Transverse colon (tissue), 4 donors: ENCODE measurements at regions not wholly inside any gene's neighbourhood (a gene's known extent, or its start where the extent isn't known, plus 50 kb on each side); places are given as distances from the start of the nearest gene placed in this dataset.

Source experiments
- DNase-seq: peaks from one replicate; pipeline ENCODE4 v3.0.0-alpha.2; 2019
- H3K27ac ChIP-seq, 4 donors: fragments of 200-600 bp; sonication (generic); 2 replicates each; pipeline ENCODE4 v1.5.1; 2016 to 2018; ENCODE audit warnings: inconsistent platforms in 4 of 4
- H3K27me3 ChIP-seq: fragments of 200-600 bp; sonication (generic); 2 replicates; pipeline ENCODE4 v1.5.1; 2017; ENCODE audit warnings: inconsistent platforms
- H3K36me3 ChIP-seq, 4 donors: fragments of 200-600 bp; sonication (generic); 2 replicates each; pipeline ENCODE4 v1.5.1; 2017 to 2019; ENCODE audit warnings: inconsistent platforms in 4 of 4
- H3K4me1 ChIP-seq, 4 donors: fragments of 200-600 bp; sonication (generic); 2 replicates each; pipeline ENCODE4 v1.5.1; 2017 to 2020; ENCODE audit warnings: inconsistent platforms in 4 of 4
- H3K4me3 ChIP-seq, 4 donors: fragments of 200-600 bp; sonication (generic); 1 replicate in 1 of 4; 2 replicates in 3 of 4; pipeline versions ENCODE4 v1.5.1 to v1.6.1; 2017 to 2019; ENCODE audit warnings: inconsistent platforms in 4 of 4
- H3K9me3 ChIP-seq, 2 donors: fragments of 200-600 bp; sonication (generic); 2 replicates each; pipeline ENCODE4 v1.5.1; 2017 to 2019; ENCODE audit warnings: inconsistent platforms in 2 of 2
- CTCF ChIP-seq, 5 experiments: fragments of 200-600 bp in 3 of 5; fragments of 450-650 bp in 2 of 5; sonication (generic) in 3 of 5; IDR thresholded peaks; 1 replicate in 2 of 5; 2 replicates in 3 of 5; pipeline ENCODE4 v1.5.1; 2016 to 2017; ENCODE audit warnings: antibody characterized with exemption in 5 of 5, inconsistent platforms in 3 of 5, mild to moderate bottlenecking in 2 of 5, moderate library complexity in 1 of 5
- EP300 ChIP-seq: sonication (generic); formaldehyde crosslinking; IDR thresholded peaks from one replicate; pipeline ENCODE4 v1.6.1; 2017; ENCODE audit warnings: antibody characterized with exemption, low read depth
- POLR2A ChIP-seq: fragments of 450-650 bp; IDR thresholded peaks from one replicate; pipeline ENCODE4 v1.6.1; 2016; ENCODE audit warnings: antibody characterized with exemption, mild to moderate bottlenecking, moderate library complexity
- POLR2AphosphoS5 ChIP-seq, 3 donors: sonication (generic); formaldehyde crosslinking; IDR thresholded peaks; one replicate each; pipeline ENCODE4 v1.6.1; 2016; ENCODE audit warnings: antibody characterized with exemption in 3 of 3
- WGBS, 2 donors: methylation state at CpG; one replicate each; pipeline ENCODE4 v1.1.5; 2018; ENCODE audit warnings: low coverage in 1 of 2; 5-methylcytosine and 5-hydroxymethylcytosine counted together
- in situ Hi-C, 4 donors: fragments of 200-750 bp; cut with MboI; loops; one replicate each; pipeline versions ENCODE4 v1.15.0 to v1.15.1; 2017; ENCODE audit warnings: low sequenced_read_pairs in 3 of 4, low pct_ligation_motif_present in 1 of 4, low pct_unique_long_range_greater_than_20kb in 1 of 4
- intact Hi-C: fragments of 100-400 bp; cut with DNase I; formaldehyde crosslinking; loops from one replicate; pipeline ENCODE4 v1.15.1; 2023; ENCODE audit warnings: low total_unique reads

DNA sequence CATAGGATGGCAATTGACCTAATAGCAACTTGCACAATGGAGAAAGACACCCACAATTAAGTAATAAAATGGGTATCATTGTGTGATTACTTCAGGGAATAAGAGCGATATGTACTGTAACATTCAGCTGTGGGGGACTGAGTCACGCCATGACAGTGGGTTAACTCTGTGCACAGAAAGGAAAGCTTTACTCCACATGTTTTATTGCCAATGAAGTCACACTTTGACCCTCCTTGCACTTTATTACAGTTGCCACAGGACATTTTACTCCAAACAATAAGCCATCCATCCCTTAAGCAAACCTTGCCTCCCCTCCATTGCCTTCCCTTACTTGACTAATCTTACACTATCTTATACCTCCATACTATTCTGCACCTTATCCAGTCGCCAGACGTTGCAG is 403.1 kb downstream of the VRK1 start:
- 64 to 79% methylated on average over 4 of the region's 4 CpGs for WGBS, 2 donors
- no peaks in the 10 kb centered on the region for H3K4me1 ChIP-seq
- no peak overlapping the region for H3K27ac ChIP-seq
- in situ Hi-C loops, result no loop called here
- H3K27me3 ChIP-seq, result no peaks in the 10 kb centered on the region
- TF ChIP-seq POLR2AphosphoS5 (IDR thresholded peaks at IDR 0.05), result no peak
- TF ChIP-seq CTCF (IDR thresholded peaks at IDR 0.05), result no peak
- no peak for TF ChIP-seq EP300
- no peak overlapping the region for H3K4me3 ChIP-seq
- intact Hi-C loops, result loop anchor here (10.0 kb wide), 1 partner anchor 1825 kb away; no protein-coding TSS in a partner anchor
- H3K9me3 ChIP-seq, result no peaks in the 10 kb centered on the region
- no peak for DNase-seq
- no peaks in the 10 kb centered on the region for H3K36me3 ChIP-seq

DNA sequence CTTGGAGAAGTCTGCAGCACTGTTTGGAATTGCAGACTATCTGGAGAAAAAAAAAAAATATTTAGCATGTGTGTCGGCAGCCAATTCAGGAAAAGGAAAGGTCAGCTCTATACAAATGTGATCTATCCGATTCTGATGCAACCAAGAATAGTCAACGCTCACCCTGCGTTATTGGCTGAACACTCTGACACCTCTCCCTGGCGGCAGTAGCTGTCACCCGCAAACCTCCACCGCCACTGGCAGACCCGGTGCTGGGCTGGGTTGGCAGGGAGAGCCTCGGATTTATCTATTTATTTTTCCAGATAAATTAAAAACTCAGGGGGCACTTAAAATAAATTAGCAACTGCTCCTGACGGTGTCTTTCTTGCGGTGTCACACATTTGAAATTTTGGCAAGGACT is 409.7 kb downstream of the VRK1 start:
- 75 to 90% methylated on average over 7 to 11 of the region's 11 CpGs for WGBS, 2 donors
- intact Hi-C loops, result loop anchor here (10.0 kb wide), 1 partner anchor 1832 kb away; no protein-coding TSS in a partner anchor

GRCh38 chr14:97210202-97210601 is 413.0 kb downstream of the VRK1 start:
- Histone ChIP-seq H3K4me3 (no peak overlapping the region), H3K36me3 (no peaks in the 10 kb centered on the region), H3K9me3 (no peaks in the 10 kb centered on the region), H3K4me1 (no peaks in the 10 kb centered on the region), H3K27ac (no peak overlapping the region), H3K27me3 (peaks cover 3% of the 10 kb centered on the region)
- intact Hi-C loops (no loop called here), in situ Hi-C loops (no loop called here)
- no peak for DNase-seq
- WGBS, 2 donors, result 56 to 88% methylated on average over 1 of the region's 1 CpG
- no peak for TF ChIP-seq EP300
- TF ChIP-seq POLR2AphosphoS5 (IDR thresholded peaks at IDR 0.05), result no peak

More for the DNA sequence above, 409.7 kb downstream of the VRK1 start:
- Histone ChIP-seq H3K9me3 (no peaks in the 10 kb centered on the region), H3K4me3 (no peak overlapping the region), H3K27me3 (no peaks in the 10 kb centered on the region), H3K36me3 (no peaks in the 10 kb centered on the region), H3K4me1 (no peaks in the 10 kb centered on the region), H3K27ac (no peak overlapping the region)
- TF ChIP-seq CTCF (IDR thresholded peaks at IDR 0.05), result no peak
- no peak for TF ChIP-seq POLR2AphosphoS5 (IDR thresholded peaks at IDR 0.05)
- no peak for TF ChIP-seq EP300
- no peak for TF ChIP-seq POLR2A
- in situ Hi-C loops, result no loop called here
- no peak for DNase-seq

DNA sequence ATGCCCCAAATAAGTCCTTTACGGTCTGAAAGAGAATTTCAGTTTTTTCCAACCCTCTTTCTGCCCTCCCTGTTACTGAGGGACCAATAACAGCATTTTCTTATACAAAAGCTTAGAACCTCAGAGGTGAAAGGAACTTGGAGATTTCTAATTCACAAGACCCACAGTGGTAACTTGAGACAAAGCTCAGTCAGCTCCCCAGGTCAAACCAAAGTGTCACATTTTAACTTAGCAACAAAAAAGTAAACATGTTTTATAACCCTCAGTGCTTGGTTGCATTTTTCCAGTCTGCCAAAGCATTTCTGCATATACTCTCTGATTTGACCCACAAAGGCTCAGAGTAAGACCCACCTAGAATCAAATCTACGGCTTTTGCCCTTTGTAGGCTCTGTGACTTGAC is 415.2 kb downstream of the VRK1 start:
- WGBS, 2 donors, result 67 to 76% methylated on average over 1 to 2 of the region's 2 CpGs
- Histone ChIP-seq H3K4me1 (no peaks in the 10 kb centered on the region), H3K27me3 (peaks cover 13% of the 10 kb centered on the region), H3K36me3 (no peaks in the 10 kb centered on the region), H3K4me3 (no peak overlapping the region), H3K27ac (no peak overlapping the region), H3K9me3 (no peaks in the 10 kb centered on the region)
- in situ Hi-C loops (no loop called here), intact Hi-C loops (no loop called here)
- DNase-seq, result no peak
- no peak for TF ChIP-seq CTCF (IDR thresholded peaks at IDR 0.05)
- TF ChIP-seq POLR2AphosphoS5 (IDR thresholded peaks at IDR 0.05), result no peak
- no peak for TF ChIP-seq EP300
- no peak for TF ChIP-seq POLR2A

GRCh38 chr14:97213720-97214119 is 416.5 kb downstream of the VRK1 start:
- no peak overlapping the region for H3K4me3 ChIP-seq
- peaks cover 0 to 4% (median 2%) of the 10 kb centered on the region in 4 donors for H3K4me1 ChIP-seq
- TF ChIP-seq POLR2A, result no peak
- no peak for TF ChIP-seq POLR2AphosphoS5 (IDR thresholded peaks at IDR 0.05)
- no peak for TF ChIP-seq EP300
- TF ChIP-seq CTCF (IDR thresholded peaks at IDR 0.05), result no peak
- no peak overlapping the region for H3K27ac ChIP-seq
- H3K27me3 ChIP-seq, result peaks cover 26% of the 10 kb centered on the region
- H3K9me3 ChIP-seq, result no peaks in the 10 kb centered on the region
- H3K36me3 ChIP-seq, result no peaks in the 10 kb centered on the region
- intact Hi-C loops (no loop called here), in situ Hi-C loops (no loop called here)
- no peak for DNase-seq
- 69% methylated on average over 4 of the region's 4 CpGs; no CpG with 5 or more reads in 1 of the 2 donors for WGBS, 2 donors
